Kidney (tissue), 13 donors: ENCODE measurements at regions not wholly inside any gene's neighbourhood (a gene's known extent, or its start where the extent isn't known, plus 50 kb on each side); places are given as distances from the start of the nearest gene placed in this dataset.

Experiments
- DNase-seq, 5 donors: peaks; one replicate each; pipeline ENCODE4 v3.0.0-alpha.2; 2013 to 2020
- FAIRE-seq: peaks from 2 replicates; lab custom pipeline; 2012; peaks lifted over from hg19 to GRCh38; lab: Jason Lieb, UNC
- H3K27ac ChIP-seq, 2 donors: one replicate each; pipeline ENCODE4 v1.7.0; 2013; ENCODE audit warnings: low read depth in 2 of 2, low read length in 2 of 2, inconsistent platforms in 1 of 2
- H3K27me3 ChIP-seq: one replicate; pipeline ENCODE4 v1.7.1; 2013; ENCODE audit warnings: low read length, inconsistent platforms; ENCODE audit not compliant: control insufficient read depth, insufficient read depth
- H3K36me3 ChIP-seq, 3 donors: one replicate each; pipeline versions ENCODE4 v1.7.0 to v1.7.1; 2013; ENCODE audit warnings: low read length in 3 of 3, control low read depth in 1 of 3, inconsistent platforms in 1 of 3; ENCODE audit not compliant: insufficient read depth in 3 of 3, control insufficient read depth in 2 of 3
- H3K4me1 ChIP-seq, 3 donors: one replicate each; pipeline versions ENCODE4 v1.7.0 to v1.7.1; 2013; ENCODE audit warnings: low read length in 3 of 3, inconsistent platforms in 1 of 3, low read depth in 1 of 3; ENCODE audit not compliant: control insufficient read depth in 2 of 3, insufficient read depth in 2 of 3
- H3K4me3 ChIP-seq, 3 donors: one replicate each; pipeline versions ENCODE4 v1.7.0 to v1.8.1; 2013; ENCODE audit warnings: low read length in 3 of 3, control low read depth in 1 of 3, inconsistent platforms in 1 of 3
- H3K9ac ChIP-seq, 3 donors: one replicate each; pipeline versions ENCODE4 v1.7.0 to v1.7.1; 2013; ENCODE audit warnings: low read length in 3 of 3, control low read depth in 1 of 3, inconsistent platforms in 1 of 3
- H3K9me3 ChIP-seq, 3 donors: one replicate each; pipeline versions ENCODE4 v1.7.0 to v1.7.1; 2013; ENCODE audit warnings: low read length in 3 of 3, control low read depth in 1 of 3, inconsistent platforms in 1 of 3; ENCODE audit not compliant: control insufficient read depth in 2 of 3, insufficient read depth in 1 of 3
- intact Hi-C: fragments of 100-400 bp; cut with DNase I; formaldehyde crosslinking; loops from one replicate; pipeline ENCODE4 v1.11.1; 2022
- TF ChIP-seq, protein P1 (sequence below): IDR thresholded peaks from 3 replicates; pipeline ENCODE4 v1.5.1; 2012; ENCODE audit warnings: mild to moderate bottlenecking, moderate library complexity, borderline replicate concordance; ENCODE audit not compliant: insufficient read depth; ENCODE audit errors: extremely low read depth
- donor health status: control.
- donor health status: control.
- donor health status: control.
- donor health status: control.
- donor health status: control.
- donor health status: DM: yes; HTN: yes; CAD: no.
- donor health status: Normal renal cell carcinoma (clear cell type).

DNA sequence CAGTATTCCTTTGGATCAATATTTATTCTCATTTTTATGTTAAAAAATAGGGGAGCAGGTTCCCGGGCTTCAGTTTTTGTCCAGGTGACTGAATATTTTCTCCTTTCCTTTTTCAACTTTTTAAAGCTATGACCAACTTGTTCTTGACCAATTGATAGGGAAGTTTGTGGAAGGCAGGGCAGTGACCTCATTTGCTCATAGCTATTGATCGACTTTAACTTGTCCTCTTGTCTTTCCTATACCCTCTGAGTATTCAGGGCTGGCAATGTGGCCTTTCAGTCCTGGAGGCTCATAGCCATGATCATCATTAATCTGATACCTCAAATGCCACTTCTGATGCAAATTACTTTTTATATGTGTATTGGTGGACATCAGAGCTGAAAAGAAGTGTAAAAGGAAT lies 448.8 kb downstream of the KIF16B start:
- no peaks in the 10 kb centered on the region for H3K4me1 ChIP-seq
- no peak overlapping the region for H3K9ac ChIP-seq
- H3K4me3 ChIP-seq, result no peak overlapping the region
- intact Hi-C loops, result no loop called here
- H3K36me3 ChIP-seq, result no peaks in the 10 kb centered on the region
- no peak for FAIRE-seq
- H3K9me3 ChIP-seq, result no peaks in the 10 kb centered on the region
- H3K27me3 ChIP-seq, result no peaks in the 10 kb centered on the region
- no peak overlapping the region for H3K27ac ChIP-seq
- DNase-seq, result no peak
- TF ChIP-seq, protein P1, sequence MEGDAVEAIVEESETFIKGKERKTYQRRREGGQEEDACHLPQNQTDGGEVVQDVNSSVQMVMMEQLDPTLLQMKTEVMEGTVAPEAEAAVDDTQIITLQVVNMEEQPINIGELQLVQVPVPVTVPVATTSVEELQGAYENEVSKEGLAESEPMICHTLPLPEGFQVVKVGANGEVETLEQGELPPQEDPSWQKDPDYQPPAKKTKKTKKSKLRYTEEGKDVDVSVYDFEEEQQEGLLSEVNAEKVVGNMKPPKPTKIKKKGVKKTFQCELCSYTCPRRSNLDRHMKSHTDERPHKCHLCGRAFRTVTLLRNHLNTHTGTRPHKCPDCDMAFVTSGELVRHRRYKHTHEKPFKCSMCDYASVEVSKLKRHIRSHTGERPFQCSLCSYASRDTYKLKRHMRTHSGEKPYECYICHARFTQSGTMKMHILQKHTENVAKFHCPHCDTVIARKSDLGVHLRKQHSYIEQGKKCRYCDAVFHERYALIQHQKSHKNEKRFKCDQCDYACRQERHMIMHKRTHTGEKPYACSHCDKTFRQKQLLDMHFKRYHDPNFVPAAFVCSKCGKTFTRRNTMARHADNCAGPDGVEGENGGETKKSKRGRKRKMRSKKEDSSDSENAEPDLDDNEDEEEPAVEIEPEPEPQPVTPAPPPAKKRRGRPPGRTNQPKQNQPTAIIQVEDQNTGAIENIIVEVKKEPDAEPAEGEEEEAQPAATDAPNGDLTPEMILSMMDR, result no peak

DNA sequence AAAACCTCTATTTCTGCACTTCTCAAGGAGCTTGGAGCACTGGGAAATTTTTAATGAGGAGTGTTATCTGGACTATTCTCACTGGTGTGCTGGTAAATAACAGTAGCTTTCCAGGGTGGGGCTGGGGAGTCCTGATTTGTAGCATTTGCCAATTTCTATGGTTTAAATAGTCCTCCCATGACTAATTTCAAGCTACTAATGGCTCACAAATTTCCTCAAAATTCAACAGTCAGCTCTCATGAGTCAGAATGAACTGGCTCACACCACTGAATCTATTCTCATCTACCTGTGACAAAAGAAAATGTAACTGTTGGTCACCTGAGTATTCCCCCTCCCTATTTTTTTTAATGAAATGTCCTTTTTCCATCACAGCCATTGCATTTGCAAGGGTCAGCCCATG lies 449.6 kb downstream of the KIF16B start:
- Histone ChIP-seq H3K27me3 (no peaks in the 10 kb centered on the region), H3K9me3 (no peaks in the 10 kb centered on the region), H3K36me3 (no peaks in the 10 kb centered on the region), H3K4me1 (no peaks in the 10 kb centered on the region), H3K4me3 (no peak overlapping the region), H3K27ac (no peak overlapping the region), H3K9ac (no peak overlapping the region)
- intact Hi-C loops, result no loop called here
- FAIRE-seq (no peak), DNase-seq (no peak)
- TF ChIP-seq, protein P1, result no peak

DNA sequence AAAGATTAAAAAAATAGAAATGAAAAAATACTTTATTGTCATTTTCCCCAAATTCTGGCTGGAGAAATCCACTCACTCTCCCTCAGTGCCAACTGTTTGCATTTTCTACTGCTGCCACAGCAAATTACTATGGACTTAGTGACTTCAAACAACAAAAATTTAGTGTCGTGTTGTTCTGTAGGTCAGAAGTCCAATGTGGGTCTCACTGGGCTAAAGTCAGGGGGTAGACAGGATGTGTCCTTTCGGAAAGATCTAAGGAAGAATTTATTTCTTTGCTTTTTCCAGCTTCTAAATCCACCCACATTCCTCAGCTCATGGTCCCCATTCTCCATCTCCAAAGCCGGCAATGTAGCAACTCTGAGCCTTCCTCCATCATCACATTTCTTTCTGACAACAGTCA lies 453.3 kb downstream of the KIF16B start:
- Histone ChIP-seq H3K36me3 (no peaks in the 10 kb centered on the region), H3K4me1 (no peaks in the 10 kb centered on the region), H3K27me3 (no peaks in the 10 kb centered on the region), H3K4me3 (no peak overlapping the region), H3K9ac (no peak overlapping the region), H3K9me3 (no peaks in the 10 kb centered on the region), H3K27ac (no peak overlapping the region)
- FAIRE-seq, result no peak
- TF ChIP-seq, protein P1, result no peak
- intact Hi-C loops, result no loop called here
- no peak for DNase-seq

DNA sequence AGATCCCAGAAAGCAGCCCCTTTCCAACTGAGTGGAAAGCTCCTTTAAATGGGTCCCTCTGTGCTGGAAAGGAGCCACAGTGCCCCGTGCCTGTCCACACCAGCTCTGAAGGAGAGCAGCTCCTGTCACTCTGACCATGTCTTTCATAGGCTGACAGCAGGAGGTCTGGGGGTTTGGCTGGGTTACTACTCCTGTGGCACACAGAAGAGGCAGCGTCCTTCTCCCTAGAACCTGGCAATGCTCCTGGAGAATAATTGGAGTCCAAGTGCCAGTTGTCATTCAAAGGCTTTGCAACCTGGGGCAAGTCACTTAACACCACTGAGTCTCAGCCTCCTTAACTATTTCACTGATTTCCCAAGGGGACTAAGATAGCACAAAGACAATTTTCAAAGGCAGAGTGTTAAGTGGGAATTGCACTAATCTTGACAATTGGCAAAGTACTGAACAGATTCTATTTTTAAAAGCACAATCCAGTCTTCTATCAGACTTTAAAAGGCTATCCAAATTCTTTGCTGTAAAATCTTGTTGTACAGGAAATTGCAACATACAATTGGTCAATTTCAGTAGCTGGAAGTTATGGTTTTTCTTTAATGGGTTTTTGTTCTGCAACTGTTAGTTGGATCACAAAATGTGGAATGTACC lies 457.2 kb downstream of the KIF16B start:
- intact Hi-C loops, result no loop called here
- H3K27me3 ChIP-seq, result no peaks in the 10 kb centered on the region
- DNase-seq (no peak), FAIRE-seq (no peak)
- H3K27ac ChIP-seq, result no peak overlapping the region
- no peak overlapping the region for H3K4me3 ChIP-seq
- no peaks in the 10 kb centered on the region for H3K4me1 ChIP-seq
- TF ChIP-seq, protein P1, result no peak
- H3K9ac ChIP-seq, result no peak overlapping the region
- no peaks in the 10 kb centered on the region for H3K36me3 ChIP-seq
- H3K9me3 ChIP-seq, result no peaks in the 10 kb centered on the region
